Liver (tissue), 7 donors: ENCODE measurements at regions not wholly inside any gene's neighbourhood (a gene's known extent, or its start where the extent isn't known, plus 50 kb on each side); places are given as distances from the start of the nearest gene placed in this dataset.

Experiments
- DNase-seq: peaks from one replicate; pipeline ENCODE4 v3.0.0-alpha.2; 2017; ENCODE audit warnings: low spot score
- H3K27ac ChIP-seq, 2 donors: one replicate each; pipeline ENCODE4 v1.7.0; 2013; ENCODE audit warnings: inconsistent platforms in 2 of 2, low read length in 2 of 2, control low read depth in 1 of 2, low read depth in 1 of 2, mild to moderate bottlenecking in 1 of 2
- H3K27me3 ChIP-seq, 4 donors: one replicate each; pipeline versions ENCODE4 v1.6.1 to v1.7.0; 2013; ENCODE audit warnings: low read length in 3 of 4, inconsistent platforms in 1 of 4, mild to moderate bottlenecking in 1 of 4, moderate library complexity in 1 of 4; ENCODE audit not compliant: control insufficient read depth in 4 of 4, insufficient read depth in 4 of 4
- H3K36me3 ChIP-seq, 4 donors: one replicate each; pipeline versions ENCODE4 v1.6.1 to v1.7.0; 2013; ENCODE audit warnings: low read length in 3 of 4, mild to moderate bottlenecking in 3 of 4, low read depth in 1 of 4, moderate library complexity in 1 of 4; ENCODE audit not compliant: control insufficient read depth in 4 of 4, insufficient read depth in 3 of 4
- H3K4me1 ChIP-seq, 4 donors: one replicate each; pipeline versions ENCODE4 v1.6.1 to v1.7.0; 2013; ENCODE audit warnings: low read length in 3 of 4, mild to moderate bottlenecking in 3 of 4, moderate library complexity in 1 of 4; ENCODE audit not compliant: control insufficient read depth in 4 of 4, insufficient read depth in 4 of 4
- H3K4me3 ChIP-seq, 3 donors: one replicate each; pipeline versions ENCODE4 v1.6.1 to v1.7.0; 2013; ENCODE audit warnings: low read length in 3 of 3, control low read depth in 1 of 3, low read depth in 1 of 3, mild to moderate bottlenecking in 1 of 3
- H3K9ac ChIP-seq, 2 donors: one replicate each; pipeline ENCODE4 v1.7.0; 2013; ENCODE audit warnings: low read length in 2 of 2, mild to moderate bottlenecking in 2 of 2, moderate library complexity in 2 of 2, control low read depth in 1 of 2, low read depth in 1 of 2
- H3K9me3 ChIP-seq, 4 donors: one replicate each; pipeline versions ENCODE4 v1.6.1 to v1.7.0; 2013; ENCODE audit warnings: low read length in 3 of 4; ENCODE audit not compliant: control insufficient read depth in 4 of 4
- ATF3 ChIP-seq: IDR thresholded peaks from 2 replicates; pipeline ENCODE4 v1.6.1; 2016; ENCODE audit warnings: antibody characterized with exemption
- CTCF ChIP-seq: fragments of 150-350 bp; IDR thresholded peaks from 2 replicates; pipeline ENCODE4 v1.5.1; 2017; ENCODE audit warnings: improper control_type of control experiment, low read depth, low read length; ENCODE audit not compliant: missing input control
- EGR1 ChIP-seq, 2 donors: IDR thresholded peaks; 2 replicates each; pipeline ENCODE4 v1.6.1; 2016 to 2018; ENCODE audit warnings: antibody characterized with exemption in 2 of 2, low read depth in 2 of 2
- FOXA1 ChIP-seq: IDR thresholded peaks from 2 replicates; pipeline ENCODE4 v1.6.1; 2016; ENCODE audit warnings: antibody characterized with exemption
- FOXA2 ChIP-seq: IDR thresholded peaks from 2 replicates; pipeline ENCODE4 v1.6.1; 2016; ENCODE audit warnings: antibody characterized with exemption
- GABPA ChIP-seq, 2 donors: IDR thresholded peaks in 1 of 2; conservative IDR thresholded peaks in 1 of 2; 2 replicates each; pipeline ENCODE4 v1.6.1; 2016; ENCODE audit warnings: antibody characterized with exemption in 2 of 2, mild to moderate bottlenecking in 1 of 2, moderate library complexity in 1 of 2
- HNF4G ChIP-seq: IDR thresholded peaks from 2 replicates; pipeline ENCODE4 v1.6.1; 2016; ENCODE audit warnings: antibody characterized with exemption
- JUND ChIP-seq, 2 donors: IDR thresholded peaks; 2 replicates each; pipeline ENCODE4 v1.6.1; 2016; ENCODE audit warnings: antibody characterized with exemption in 2 of 2
- MAX ChIP-seq: IDR thresholded peaks from 2 replicates; pipeline ENCODE4 v1.6.1; 2016; ENCODE audit warnings: antibody characterized with exemption
- NR2F2 ChIP-seq: IDR thresholded peaks from 2 replicates; pipeline ENCODE4 v1.6.1; 2016; ENCODE audit warnings: antibody characterized with exemption
- RAD21 ChIP-seq, 2 donors: IDR thresholded peaks; 2 replicates each; pipeline ENCODE4 v1.6.1; 2016; ENCODE audit warnings: antibody characterized with exemption in 2 of 2, mild to moderate bottlenecking in 2 of 2
- REST ChIP-seq: IDR thresholded peaks from 2 replicates; pipeline ENCODE4 v1.6.1; 2016; ENCODE audit warnings: antibody characterized with exemption, mild to moderate bottlenecking
- RXRA ChIP-seq, 2 donors: IDR thresholded peaks; 2 replicates each; pipeline ENCODE4 v1.6.1; 2017 to 2018; ENCODE audit warnings: antibody characterized with exemption in 2 of 2, mild to moderate bottlenecking in 1 of 2
- TAF1 ChIP-seq: conservative IDR thresholded peaks from 2 replicates; pipeline ENCODE4 v1.6.1; 2016; ENCODE audit warnings: antibody characterized with exemption, mild to moderate bottlenecking
- ZBTB33 ChIP-seq: IDR thresholded peaks from 2 replicates; pipeline ENCODE4 v1.6.1; 2016; ENCODE audit warnings: antibody characterized with exemption
- donor health status: healthy.
- donor health status: healthy.
- donor health status: healthy.
- donor health status: healthy.

GRCh38 chr10:15457382-15457781 is 86.3 kb upstream of the FAM171A1 start (continued):
- TF ChIP-seq ATF3 (no peak), EGR1 (IDR thresholded peaks at IDR 0.05; ENCODE audit: low read depth in 2 of 2) (no peak), TAF1 (no peak), HNF4G (no peak), JUND (IDR thresholded peaks at IDR 0.05) (no peak), RXRA (IDR thresholded peaks at IDR 0.05) (no peak)

GRCh38 chr10:15455456-15455855 is 84.4 kb upstream of the FAM171A1 start:
- Histone ChIP-seq H3K4me3 (no peak overlapping the region), H3K4me1 (no peaks in the 10 kb centered on the region), H3K9ac (no peak overlapping the region), H3K36me3 (no peaks in the 10 kb centered on the region), H3K9me3 (peaks cover 0 to 8% (median 0%) of the 10 kb centered on the region in 4 donors), H3K27me3 (no peaks in the 10 kb centered on the region), H3K27ac (no peak overlapping the region)
- TF ChIP-seq MAX (no peak), RAD21 (IDR thresholded peaks at IDR 0.05) (no peak), ZBTB33 (no peak), HNF4G (no peak), REST (no peak), NR2F2 (no peak), RXRA (IDR thresholded peaks at IDR 0.05) (no peak), CTCF (no peak), FOXA2 (no peak), EGR1 (IDR thresholded peaks at IDR 0.05; ENCODE audit: low read depth in 2 of 2) (no peak), TAF1 (no peak), FOXA1 (no peak), JUND (IDR thresholded peaks at IDR 0.05) (no peak), GABPA (IDR thresholded peaks at IDR 0.05 in 1 of 2, conservative IDR thresholded peaks at IDR 0.05 in 1 of 2) (no peak)
- no peak for DNase-seq
